ENCODE measurements at regions not wholly inside any gene's neighbourhood (a gene's known extent, or its start where the extent isn't known, plus 50 kb on each side); places are given as distances from the start of the nearest gene placed in this dataset.

DNA sequence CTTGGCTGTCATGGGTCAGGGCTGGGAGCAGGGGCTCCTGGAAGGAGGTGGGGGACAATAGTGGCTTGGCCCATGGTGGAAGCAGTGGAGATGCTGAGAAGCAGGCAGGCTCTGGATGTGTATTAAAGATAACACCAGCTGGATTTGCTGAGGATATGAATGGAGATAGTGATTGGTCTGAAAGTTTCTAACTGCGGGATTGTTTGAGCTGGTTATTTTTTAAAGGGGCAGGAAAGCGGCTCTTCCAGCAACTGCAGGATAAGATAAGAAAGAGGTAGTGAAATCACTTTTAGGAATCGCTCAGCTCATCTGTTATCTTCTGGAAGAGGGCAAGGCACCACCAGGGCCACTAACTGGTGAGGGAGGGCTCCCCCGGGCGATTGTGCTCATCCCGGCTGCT lies 125.5 kb downstream of the TENT4A start:
- no peak for TF ChIP-seq POLR2AphosphoS5 (IDR thresholded peaks at IDR 0.05; ENCODE audit: low read depth, low read length)
- TF ChIP-seq POLR2A (IDR thresholded peaks at IDR 0.05; ENCODE audit: low read depth, low read length): no peak
- TF ChIP-seq TAF1 (IDR thresholded peaks at IDR 0.05; ENCODE audit: borderline replicate concordance, low read depth, low read length): no peak

Measured in GM12892 (cell line).